RWPE1 (cell line): ENCODE measurements at regions not wholly inside any gene's neighbourhood (a gene's known extent, or its start where the extent isn't known, plus 50 kb on each side); places are given as distances from the start of the nearest gene placed in this dataset.
A peak's percentile ranks its signal among the peaks of the same experiment; 100 is the strongest.

Source experiments
- CTCF ChIA-PET: fragments of 350-600 bp; sonication (Branson Sonifier 250); formaldehyde crosslinking; extraction: SDS; loops from one replicate; lab custom pipeline; 2021; lab: Yijun Ruan, JAX
- POLR2A ChIA-PET: fragments of 400-600 bp; formaldehyde crosslinking; extraction: SDS; loops from one replicate; lab custom pipeline; 2020; ENCODE audit warnings: antibody characterized with exemption; ENCODE audit not compliant: low non-redundant PET; lab: Yijun Ruan, JAX
- DNase-seq: peaks from one replicate; pipeline ENCODE4 v3.0.0; 2012; ENCODE audit warnings: low spot score
- H3K27ac ChIP-seq: fragments of 450-650 bp; 2 replicates; pipeline ENCODE4 v1.5.1; 2017
- TF ChIP-seq, protein P1 (sequence below): fragments of 450-650 bp; conservative IDR thresholded peaks from 2 replicates; pipeline ENCODE4 v1.5.1; 2017; ENCODE audit warnings: low read depth, mild to moderate bottlenecking

DNA sequence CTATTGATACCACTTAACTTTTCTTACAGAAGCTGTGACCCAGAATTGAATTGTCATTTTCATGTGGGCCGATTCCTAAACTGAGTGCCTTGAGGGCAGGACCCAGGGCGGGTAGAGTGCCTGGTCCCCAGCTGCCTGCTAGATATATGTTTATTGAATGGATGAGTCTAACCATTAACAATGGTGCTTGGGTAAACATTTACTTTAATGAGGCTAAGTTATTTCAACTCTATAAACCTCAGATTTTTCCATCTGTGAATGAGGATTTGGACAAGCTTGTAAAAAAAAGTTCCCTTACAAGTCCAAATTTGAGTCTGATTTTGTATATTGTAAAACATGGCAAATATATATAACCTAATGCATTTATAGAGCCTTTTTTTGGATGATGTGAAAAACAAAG, 181.8 kb upstream of the ELL2 start:
- ChIA-PET CTCF (interaction anchor here (0.6 kb wide), 1 partner anchor 17 kb away, joined by 8 read pairs; no protein-coding TSS in a partner anchor), POLR2A (no interaction called here)
- TF ChIP-seq, protein P1, sequence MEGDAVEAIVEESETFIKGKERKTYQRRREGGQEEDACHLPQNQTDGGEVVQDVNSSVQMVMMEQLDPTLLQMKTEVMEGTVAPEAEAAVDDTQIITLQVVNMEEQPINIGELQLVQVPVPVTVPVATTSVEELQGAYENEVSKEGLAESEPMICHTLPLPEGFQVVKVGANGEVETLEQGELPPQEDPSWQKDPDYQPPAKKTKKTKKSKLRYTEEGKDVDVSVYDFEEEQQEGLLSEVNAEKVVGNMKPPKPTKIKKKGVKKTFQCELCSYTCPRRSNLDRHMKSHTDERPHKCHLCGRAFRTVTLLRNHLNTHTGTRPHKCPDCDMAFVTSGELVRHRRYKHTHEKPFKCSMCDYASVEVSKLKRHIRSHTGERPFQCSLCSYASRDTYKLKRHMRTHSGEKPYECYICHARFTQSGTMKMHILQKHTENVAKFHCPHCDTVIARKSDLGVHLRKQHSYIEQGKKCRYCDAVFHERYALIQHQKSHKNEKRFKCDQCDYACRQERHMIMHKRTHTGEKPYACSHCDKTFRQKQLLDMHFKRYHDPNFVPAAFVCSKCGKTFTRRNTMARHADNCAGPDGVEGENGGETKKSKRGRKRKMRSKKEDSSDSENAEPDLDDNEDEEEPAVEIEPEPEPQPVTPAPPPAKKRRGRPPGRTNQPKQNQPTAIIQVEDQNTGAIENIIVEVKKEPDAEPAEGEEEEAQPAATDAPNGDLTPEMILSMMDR = no peak
- H3K27ac ChIP-seq = no peak overlapping the region
- DNase-seq = no peak

DNA sequence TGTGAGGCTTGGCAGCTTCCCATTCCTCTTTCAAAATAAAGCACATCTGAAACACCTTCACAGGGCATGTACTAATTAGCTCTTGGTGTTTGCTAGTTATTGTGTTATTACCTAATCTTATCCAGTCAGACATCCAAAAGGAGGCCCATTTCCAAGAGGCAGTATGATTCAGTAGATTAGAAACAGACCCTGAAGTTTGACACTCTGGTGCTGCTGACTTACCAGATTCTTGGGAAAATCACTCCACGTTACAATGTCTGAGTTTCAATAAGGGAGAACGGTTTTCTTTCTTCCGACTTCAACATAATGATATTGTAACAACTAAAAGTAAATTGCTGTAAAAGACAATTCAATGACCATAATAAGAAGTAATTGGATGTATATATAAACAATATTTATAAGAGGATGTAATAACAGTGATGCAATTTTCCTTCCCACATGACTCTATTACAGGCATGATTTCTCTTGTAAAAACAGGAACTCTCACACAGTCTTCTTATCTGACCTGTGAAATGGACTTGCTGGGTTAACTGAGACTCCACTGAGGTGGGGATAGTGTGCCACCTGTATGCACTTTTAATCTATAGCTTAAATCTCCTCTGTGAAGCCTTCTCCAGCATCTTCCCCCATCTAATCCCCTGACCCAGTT, 181.3 kb upstream of the ELL2 start:
- no peak for DNase-seq
- POLR2A ChIA-PET = no interaction called here
- no peak overlapping the region for H3K27ac ChIP-seq
- TF ChIP-seq, protein P1 = no peak
- CTCF ChIA-PET = interaction anchor here (0.6 kb wide), 2 partner anchors 16 to 67 kb away, joined by 3 to 8 read pairs; no protein-coding TSS in a partner anchor

DNA sequence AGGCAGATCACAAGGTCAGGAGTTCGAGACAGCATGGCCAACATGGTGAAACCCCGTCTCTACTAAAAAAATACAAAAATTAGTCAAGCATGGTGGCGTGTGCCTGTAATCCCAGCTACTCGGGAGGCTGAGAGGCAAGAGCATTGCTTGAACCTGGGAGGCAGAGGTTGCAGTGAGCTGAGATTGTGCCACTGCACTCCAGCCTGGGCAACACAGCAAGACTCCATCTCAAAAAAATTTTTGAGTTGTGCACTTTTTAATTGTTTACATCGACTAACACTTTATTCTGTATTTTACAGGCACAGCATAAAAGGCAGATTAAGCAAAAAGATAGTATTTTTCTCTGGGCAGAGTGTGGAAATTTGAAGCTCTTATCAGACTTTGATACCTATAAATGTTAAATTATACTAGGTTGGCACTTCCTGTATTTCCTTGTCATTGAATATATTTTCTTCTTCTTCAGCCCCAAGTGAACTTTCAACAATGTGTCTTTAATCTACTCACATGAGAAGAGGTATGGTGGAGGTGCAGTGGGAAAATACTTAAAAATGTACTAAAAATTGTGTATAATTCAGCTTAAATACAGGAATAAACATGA, 180.6 kb upstream of the ELL2 start:
- TF ChIP-seq, protein P1 = no peak
- H3K27ac ChIP-seq = peak overlapping the region; percentile 37; the same call in 1 of the 2 replicates
- CTCF ChIA-PET = interaction anchor here (0.6 kb wide), 2 partner anchors 66 to 83 kb away, joined by 3 to 5 read pairs; no protein-coding TSS in a partner anchor
- POLR2A ChIA-PET = no interaction called here
- no peak for DNase-seq

DNA sequence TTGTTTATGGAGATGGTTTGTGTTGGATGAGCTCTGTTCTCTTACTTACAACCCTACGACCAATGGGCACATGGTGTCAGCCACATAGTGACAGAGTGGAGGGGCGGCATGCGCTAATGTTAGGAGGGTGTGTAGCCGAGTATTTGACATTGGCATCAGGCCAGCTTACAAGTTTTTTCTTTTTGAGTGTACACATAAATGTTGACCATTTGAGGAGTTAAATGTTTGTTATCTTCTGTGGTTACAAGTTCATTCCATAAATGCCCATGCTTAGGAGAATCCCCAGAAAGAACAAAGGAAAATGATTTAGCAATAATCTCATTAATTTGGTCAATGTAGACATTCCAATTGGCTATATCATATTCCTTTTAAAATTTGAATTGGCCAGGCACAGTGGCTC, 180.1 kb upstream of the ELL2 start:
- DNase-seq = peak; percentile 44
- TF ChIP-seq, protein P1 = no peak
- ChIA-PET POLR2A (no interaction called here), CTCF (interaction anchor here (0.6 kb wide), 1 partner anchor 84 kb away, joined by 5 read pairs; no protein-coding TSS in a partner anchor)
- peak overlapping the region; percentile 37; the same call in 1 of the 2 replicates for H3K27ac ChIP-seq

DNA sequence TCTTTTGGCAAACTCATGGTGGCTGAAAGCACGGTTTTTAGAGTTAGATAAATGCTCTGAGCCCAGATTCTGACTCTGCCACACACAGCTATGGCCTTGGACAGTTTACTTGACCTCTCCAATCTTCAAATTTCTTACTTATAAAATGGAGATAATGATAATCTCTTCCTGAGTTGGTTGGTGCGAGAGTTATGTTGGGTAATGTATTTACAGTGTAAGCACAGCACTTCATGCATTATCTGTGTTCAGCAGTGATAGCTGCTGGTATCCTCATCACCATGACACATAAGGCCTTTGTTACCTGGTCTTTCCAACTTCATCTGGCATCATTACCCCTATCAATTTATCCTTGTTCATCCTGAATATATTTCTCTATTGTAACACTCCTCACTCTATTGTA, 178.8 kb upstream of the ELL2 start:
- ChIA-PET CTCF (no interaction called here), POLR2A (no interaction called here)
- DNase-seq = no peak

DNA sequence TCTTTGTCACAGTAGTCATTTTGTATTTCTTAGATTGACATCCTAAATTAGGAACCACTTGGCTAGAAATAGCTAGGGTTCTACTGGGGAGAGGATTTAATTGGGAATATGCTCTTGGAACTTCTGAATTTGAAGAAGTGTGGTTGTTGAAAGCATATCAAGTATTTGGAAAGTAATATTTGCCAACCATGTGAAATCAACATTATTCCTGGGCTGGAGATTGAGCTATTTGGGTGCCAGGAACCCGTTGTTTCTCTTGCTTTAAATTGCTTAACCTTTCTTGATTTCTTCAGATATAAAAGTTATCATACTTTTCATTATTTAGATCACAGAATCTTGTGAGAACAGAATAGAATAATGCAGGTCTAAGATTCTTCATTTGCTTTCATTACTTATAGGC, 178.4 kb upstream of the ELL2 start:
- no peak for DNase-seq
- ChIA-PET CTCF (no interaction called here), POLR2A (no interaction called here)

More for the DNA sequence above, 178.8 kb upstream of the ELL2 start:
- H3K27ac ChIP-seq = no peak overlapping the region
- TF ChIP-seq, protein P1 = no peak

More for the DNA sequence above, 178.4 kb upstream of the ELL2 start:
- TF ChIP-seq, protein P1 = no peak
- H3K27ac ChIP-seq = no peak overlapping the region
